ENCODE measurements at regions not wholly inside any gene's neighbourhood (a gene's known extent, or its start where the extent isn't known, plus 50 kb on each side); places are given as distances from the start of the nearest gene placed in this dataset.

GRCh38 chr15:23881291-23881690, 194.2 kb upstream of the NDN start:
- Histone ChIP-seq H3K27ac (no peak overlapping the region), H3K27me3 (peaks cover 0 to 5% (median 0%) of the 10 kb centered on the region in 3 donors), H3K36me3 (no peaks in the 10 kb centered on the region), H3K4me1 (no peaks in the 10 kb centered on the region), H3K9me3 (no peaks in the 10 kb centered on the region), H3K4me3 (no peak overlapping the region)
- 81 to 86% methylated on average over 9 of the region's 9 CpGs for WGBS, 2 donors
- DNase-seq: no peak
- TF ChIP-seq CTCF (IDR thresholded peaks at IDR 0.05) (no peak), EP300 (IDR thresholded peaks at IDR 0.05) (no peak), POLR2AphosphoS5 (IDR thresholded peaks at IDR 0.05) (no peak), POLR2A (IDR thresholded peaks at IDR 0.05) (no peak)
- intact Hi-C loops (cut with DNase I): no loop called here

- WGBS, 2 donors: 68 to 76% methylated on average over 2 of the region's 2 CpGs
- no peak overlapping the region for H3K27ac ChIP-seq
- no peak for TF ChIP-seq POLR2A (IDR thresholded peaks at IDR 0.05)
- no peak for TF ChIP-seq EP300 (IDR thresholded peaks at IDR 0.05)
- TF ChIP-seq POLR2AphosphoS5 (IDR thresholded peaks at IDR 0.05): no peak
- TF ChIP-seq CTCF (IDR thresholded peaks at IDR 0.05): no peak
- H3K4me3 ChIP-seq: no peak overlapping the region
- no peak for DNase-seq
- H3K4me1 ChIP-seq: no peaks in the 10 kb centered on the region
- H3K27me3 ChIP-seq: no peaks in the 10 kb centered on the region
- H3K36me3 ChIP-seq: no peaks in the 10 kb centered on the region
- no peaks in the 10 kb centered on the region for H3K9me3 ChIP-seq
- intact Hi-C loops (cut with DNase I): no loop called here
Measured at GRCh38 chr15:23890218-23890617, 203.1 kb upstream of the NDN start.

GRCh38 chr15:23897091-23897490, 210.0 kb upstream of the NDN start:
- H3K9me3 ChIP-seq: peaks cover 0 to 2% (median 0%) of the 10 kb centered on the region in 4 donors
- H3K36me3 ChIP-seq: no peaks in the 10 kb centered on the region
- DNase-seq: no peak
- no peaks in the 10 kb centered on the region for H3K4me1 ChIP-seq
- intact Hi-C loops (cut with DNase I): no loop called here
- peak overlapping the region in 2 of 4 donors; percentile 25 for H3K4me3 ChIP-seq
- no peaks in the 10 kb centered on the region for H3K27me3 ChIP-seq
- H3K27ac ChIP-seq: no peak overlapping the region
- WGBS, 2 donors: 66 to 82% methylated on average over 6 of the region's 6 CpGs
- TF ChIP-seq EP300 (IDR thresholded peaks at IDR 0.05) (no peak), CTCF (IDR thresholded peaks at IDR 0.05) (no peak), POLR2AphosphoS5 (IDR thresholded peaks at IDR 0.05) (no peak)

GRCh38 chr15:23897531-23897930, 210.4 kb upstream of the NDN start:
- Histone ChIP-seq H3K36me3 (no peaks in the 10 kb centered on the region), H3K27ac (no peak overlapping the region), H3K9me3 (peaks cover 0 to 2% (median 0%) of the 10 kb centered on the region in 4 donors), H3K4me1 (no peaks in the 10 kb centered on the region), H3K4me3 (peak overlapping the region in 2 of 4 donors; percentile 25), H3K27me3 (no peaks in the 10 kb centered on the region)
- no peak for DNase-seq
- intact Hi-C loops (cut with DNase I): no loop called here
- 50 to 60% methylated on average over 24 of the region's 24 CpGs for WGBS, 2 donors
- TF ChIP-seq POLR2AphosphoS5 (IDR thresholded peaks at IDR 0.05) (no peak), EP300 (IDR thresholded peaks at IDR 0.05) (no peak), CTCF (IDR thresholded peaks at IDR 0.05) (no peak), POLR2A (IDR thresholded peaks at IDR 0.05) (no peak)

GRCh38 chr15:23910030-23910429, 222.9 kb upstream of the NDN start:
- DNase-seq: no peak
- no peaks in the 10 kb centered on the region for H3K4me1 ChIP-seq
- intact Hi-C loops (cut with DNase I): no loop called here
- no peaks in the 10 kb centered on the region for H3K36me3 ChIP-seq
- no peak overlapping the region for H3K27ac ChIP-seq
- H3K9me3 ChIP-seq: no peaks in the 10 kb centered on the region
- H3K27me3 ChIP-seq: no peaks in the 10 kb centered on the region
- no peak for TF ChIP-seq CTCF (IDR thresholded peaks at IDR 0.05)
- TF ChIP-seq POLR2A (IDR thresholded peaks at IDR 0.05): no peak
- TF ChIP-seq POLR2AphosphoS5 (IDR thresholded peaks at IDR 0.05): no peak
- TF ChIP-seq EP300 (IDR thresholded peaks at IDR 0.05): no peak
- 33 to 55% methylated on average over 2 of the region's 2 CpGs for WGBS, 2 donors
- H3K4me3 ChIP-seq: no peak overlapping the region

All from sigmoid colon (tissue), 6 donors.